NT2/D1 (cell line): ENCODE measurements at regions not wholly inside any gene's neighbourhood (a gene's known extent, or its start where the extent isn't known, plus 50 kb on each side); places are given as distances from the start of the nearest gene placed in this dataset.

ENCODE experiments used
- SUZ12 ChIP-seq: IDR thresholded peaks from 2 replicates; pipeline ENCODE4 v1.6.1; 2011; ENCODE audit not compliant: insufficient read length, insufficient read depth; ENCODE audit errors: extremely low read depth
- YY1 ChIP-seq: IDR thresholded peaks from 2 replicates; pipeline ENCODE4 v1.6.1; 2011; ENCODE audit not compliant: insufficient read length, insufficient read depth
- ZNF274 ChIP-seq: IDR thresholded peaks from 2 replicates; pipeline ENCODE4 v1.6.1; 2011; ENCODE audit warnings: mild to moderate bottlenecking, low read depth, low read length

GRCh38 chr12:92993259-92993658 lies 64.2 kb upstream of the EEA1 start:
- no peak for TF ChIP-seq YY1
- no peak for TF ChIP-seq SUZ12
- no peak for TF ChIP-seq ZNF274
